ENCODE measurements at regions not wholly inside any gene's neighbourhood (a gene's known extent, or its start where the extent isn't known, plus 50 kb on each side); places are given as distances from the start of the nearest gene placed in this dataset.

GRCh38 chr16:50909831-50910735, 168.2 kb downstream of the CYLD start:
- no peak for DNase-seq

- DNase-seq, result no peak
Observed at GRCh38 chr16:50908468-50908867, 166.6 kb downstream of the CYLD start.

GRCh38 chr16:50906454-50906853, 164.6 kb downstream of the CYLD start:
- no peak for DNase-seq

GRCh38 chr16:50902457-50902856, 160.6 kb downstream of the CYLD start:
- DNase-seq, result no peak

- no peak for DNase-seq
Observed at GRCh38 chr16:50901062-50901461, 159.2 kb downstream of the CYLD start.

- no peak for DNase-seq
Observed at GRCh38 chr16:50900391-50900942, 158.6 kb downstream of the CYLD start.

GRCh38 chr16:50899951-50900350, 158.1 kb downstream of the CYLD start:
- peak; percentile 20 for DNase-seq

GRCh38 chr16:50889746-50890145, 147.9 kb downstream of the CYLD start:
- DNase-seq, result no peak

- DNase-seq, result no peak
Observed at GRCh38 chr16:50889276-50889675, 147.4 kb downstream of the CYLD start.

- no peak for DNase-seq
Observed at GRCh38 chr16:50888486-50889261, 146.8 kb downstream of the CYLD start.

- DNase-seq, result no peak
Observed at GRCh38 chr16:50887500-50888298, 145.8 kb downstream of the CYLD start.

GRCh38 chr16:50884066-50884860, 142.4 kb downstream of the CYLD start:
- no peak for DNase-seq

- no peak for DNase-seq
Observed at GRCh38 chr16:50881956-50882355, 140.1 kb downstream of the CYLD start.

GRCh38 chr16:50881331-50881830, 139.5 kb downstream of the CYLD start:
- DNase-seq, result no peak

GRCh38 chr16:50880926-50881325, 139.0 kb downstream of the CYLD start:
- no peak for DNase-seq

GRCh38 chr16:50879873-50880695, 138.2 kb downstream of the CYLD start:
- DNase-seq, result peak; percentile 65

GRCh38 chr16:50878966-50879615, 137.2 kb downstream of the CYLD start:
- no peak for DNase-seq

- DNase-seq, result no peak
Observed at GRCh38 chr16:50878536-50878935, 136.7 kb downstream of the CYLD start.

GRCh38 chr16:50876263-50876662, 134.4 kb downstream of the CYLD start:
- no peak for DNase-seq

- DNase-seq, result no peak
Observed at GRCh38 chr16:50868577-50868976, 126.7 kb downstream of the CYLD start.
